Panc1 (cell line): ENCODE measurements at regions not wholly inside any gene's neighbourhood (a gene's known extent, or its start where the extent isn't known, plus 50 kb on each side); places are given as distances from the start of the nearest gene placed in this dataset.

Experiments used
- CTCF ChIP-seq: fragments of 450-650 bp; IDR thresholded peaks from 2 replicates; pipeline ENCODE4 v1.5.1; 2017; ENCODE audit warnings: mild to moderate bottlenecking
- POLR2AphosphoS5 ChIP-seq: IDR thresholded peaks from 2 replicates; pipeline ENCODE4 v1.6.1; 2012; ENCODE audit warnings: mild to moderate bottlenecking, low read depth, low read length, moderate library complexity
- TF ChIP-seq, protein P1 (sequence below), 2 experiments: IDR thresholded peaks; 2 replicates each; pipeline ENCODE4 v1.6.1; 2011 to 2012; ENCODE audit warnings: low read depth in 2 of 2, control low read depth in 1 of 2, low read length in 1 of 2, mild to moderate bottlenecking in 1 of 2, moderate library complexity in 1 of 2; ENCODE audit not compliant: insufficient read depth in 1 of 2

- TF ChIP-seq, protein P1, sequence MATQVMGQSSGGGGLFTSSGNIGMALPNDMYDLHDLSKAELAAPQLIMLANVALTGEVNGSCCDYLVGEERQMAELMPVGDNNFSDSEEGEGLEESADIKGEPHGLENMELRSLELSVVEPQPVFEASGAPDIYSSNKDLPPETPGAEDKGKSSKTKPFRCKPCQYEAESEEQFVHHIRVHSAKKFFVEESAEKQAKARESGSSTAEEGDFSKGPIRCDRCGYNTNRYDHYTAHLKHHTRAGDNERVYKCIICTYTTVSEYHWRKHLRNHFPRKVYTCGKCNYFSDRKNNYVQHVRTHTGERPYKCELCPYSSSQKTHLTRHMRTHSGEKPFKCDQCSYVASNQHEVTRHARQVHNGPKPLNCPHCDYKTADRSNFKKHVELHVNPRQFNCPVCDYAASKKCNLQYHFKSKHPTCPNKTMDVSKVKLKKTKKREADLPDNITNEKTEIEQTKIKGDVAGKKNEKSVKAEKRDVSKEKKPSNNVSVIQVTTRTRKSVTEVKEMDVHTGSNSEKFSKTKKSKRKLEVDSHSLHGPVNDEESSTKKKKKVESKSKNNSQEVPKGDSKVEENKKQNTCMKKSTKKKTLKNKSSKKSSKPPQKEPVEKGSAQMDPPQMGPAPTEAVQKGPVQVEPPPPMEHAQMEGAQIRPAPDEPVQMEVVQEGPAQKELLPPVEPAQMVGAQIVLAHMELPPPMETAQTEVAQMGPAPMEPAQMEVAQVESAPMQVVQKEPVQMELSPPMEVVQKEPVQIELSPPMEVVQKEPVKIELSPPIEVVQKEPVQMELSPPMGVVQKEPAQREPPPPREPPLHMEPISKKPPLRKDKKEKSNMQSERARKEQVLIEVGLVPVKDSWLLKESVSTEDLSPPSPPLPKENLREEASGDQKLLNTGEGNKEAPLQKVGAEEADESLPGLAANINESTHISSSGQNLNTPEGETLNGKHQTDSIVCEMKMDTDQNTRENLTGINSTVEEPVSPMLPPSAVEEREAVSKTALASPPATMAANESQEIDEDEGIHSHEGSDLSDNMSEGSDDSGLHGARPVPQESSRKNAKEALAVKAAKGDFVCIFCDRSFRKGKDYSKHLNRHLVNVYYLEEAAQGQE (IDR thresholded peaks at IDR 0.05; ENCODE audit: insufficient read depth in 1 of 2, low read depth in 2 of 2, low read length in 1 of 2): no peak
- no peak for TF ChIP-seq CTCF
- no peak for TF ChIP-seq POLR2AphosphoS5
These were observed 906.4 kb upstream of the TMEM132C start for GRCh38 chr12:127360580-127360979.
